HK-2 (cell line): ENCODE measurements at regions not wholly inside any gene's neighbourhood (a gene's known extent, or its start where the extent isn't known, plus 50 kb on each side); places are given as distances from the start of the nearest gene placed in this dataset.

ENCODE experiments used
- DNase-seq: peaks from one replicate; pipeline ENCODE4 v3.0.0-alpha.2; 2018; ENCODE audit not compliant: unreplicated experiment

GRCh38 chr4:144572660-144573059 lies 73.3 kb upstream of the HHIP start:
- DNase-seq = no peak

DNA sequence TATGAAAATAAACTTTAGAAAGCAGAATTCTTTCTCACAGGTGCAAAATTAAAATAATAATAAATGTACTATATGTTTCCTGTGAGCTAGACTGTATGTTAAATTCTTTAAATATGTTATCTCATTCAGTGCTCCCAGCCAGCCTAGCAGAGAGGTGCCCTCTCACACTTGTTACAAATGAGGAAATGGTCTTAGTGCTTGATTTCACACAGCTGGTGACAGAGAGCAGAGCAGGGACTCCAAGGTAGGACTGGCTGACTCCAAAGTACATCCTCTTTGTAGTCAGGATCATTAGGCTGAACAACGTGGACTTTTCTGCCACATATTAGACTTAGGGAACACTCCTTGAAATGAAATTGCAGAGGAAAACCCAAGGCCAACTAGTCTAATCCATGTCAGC lies 72.0 kb upstream of the HHIP start:
- DNase-seq = no peak

- DNase-seq = no peak
These were observed 71.4 kb upstream of the HHIP start for GRCh38 chr4:144574509-144574908.

DNA sequence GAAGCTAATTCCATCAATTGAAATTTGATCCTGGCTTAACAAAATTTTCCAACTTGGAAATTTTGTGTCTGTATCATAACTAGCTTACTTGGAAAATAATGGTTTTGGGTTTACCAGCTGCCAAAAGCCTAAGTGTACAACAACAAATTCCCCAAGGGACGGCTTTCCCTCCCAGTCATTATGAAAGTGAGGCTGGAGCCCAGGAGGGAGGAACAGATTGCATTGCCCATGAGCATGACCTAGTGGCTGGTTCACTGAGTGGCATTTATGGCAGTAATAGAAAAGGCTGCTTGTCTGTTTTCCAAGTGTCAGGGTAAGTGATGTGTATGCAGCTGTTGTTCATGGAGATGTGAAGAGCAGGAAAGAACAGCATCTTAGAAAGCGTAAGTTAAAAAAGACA lies 70.8 kb upstream of the HHIP start:
- DNase-seq = no peak

DNA sequence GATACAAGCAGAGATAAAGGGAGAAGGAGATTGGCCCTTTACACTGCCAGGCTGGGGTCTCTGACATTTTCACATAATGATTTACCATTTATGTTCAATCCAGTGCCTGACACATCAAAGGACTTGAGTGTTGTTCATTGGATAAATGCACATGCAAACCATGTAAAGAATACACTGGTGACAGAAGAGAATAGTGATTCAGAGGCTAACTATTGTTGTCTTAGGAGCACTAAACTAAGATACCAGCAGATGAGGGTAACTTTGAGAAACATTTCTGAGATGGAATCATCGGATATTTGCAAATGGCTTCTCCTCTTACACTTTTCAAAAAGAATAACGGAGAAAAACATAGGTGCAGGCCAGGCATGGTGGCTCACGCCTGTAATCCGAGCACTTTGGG lies 67.3 kb upstream of the HHIP start:
- no peak for DNase-seq

DNA sequence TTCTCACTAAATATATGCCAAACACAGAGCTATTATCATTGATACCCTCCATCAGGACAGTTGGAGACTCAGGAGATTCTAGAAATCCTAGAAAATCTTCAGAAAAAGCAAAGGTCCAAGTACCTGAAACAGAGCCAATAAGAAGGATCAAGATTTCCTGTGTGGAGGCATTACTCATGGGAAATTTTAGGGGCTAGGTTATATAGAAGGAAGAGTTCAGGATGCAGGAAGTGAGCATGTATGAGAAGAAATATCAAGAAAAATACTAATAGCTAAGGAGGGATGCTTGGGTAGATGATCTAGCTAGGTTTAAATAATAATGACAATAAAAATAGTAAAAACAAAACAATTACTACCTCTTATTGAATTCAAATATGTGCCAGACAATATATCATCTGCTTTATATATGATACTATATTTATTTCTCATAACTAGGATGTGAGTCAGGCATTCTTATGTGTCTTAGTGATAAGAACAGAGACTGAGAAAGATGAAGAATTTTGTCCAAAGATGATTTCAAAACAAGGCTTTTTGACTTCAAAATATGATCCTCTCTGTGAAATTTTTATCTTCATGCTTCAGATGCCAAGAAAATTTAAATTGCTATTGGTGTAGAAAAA lies 66.4 kb upstream of the HHIP start:
- no peak for DNase-seq

DNA sequence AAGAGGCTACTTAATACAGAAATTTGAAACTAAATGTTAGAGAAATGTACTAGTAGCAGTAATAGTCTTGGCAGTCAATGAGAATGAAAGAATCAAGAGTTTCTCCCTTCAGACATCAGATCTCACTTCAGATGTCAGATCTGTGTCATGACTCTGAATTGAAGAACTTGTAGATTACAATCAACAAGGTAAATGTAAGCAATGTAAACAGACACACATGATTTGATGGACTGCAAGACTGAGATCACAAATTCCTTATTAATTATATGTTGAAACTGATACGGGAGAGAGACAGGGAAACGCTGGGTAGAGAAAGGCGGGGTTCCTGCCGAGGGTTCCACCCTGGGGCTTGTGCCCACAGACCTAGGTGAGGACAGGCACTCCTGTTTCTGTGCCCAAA lies 65.5 kb upstream of the HHIP start:
- no peak for DNase-seq

- no peak for DNase-seq
These were observed 63.7 kb upstream of the HHIP start for GRCh38 chr4:144582105-144582850.

DNA sequence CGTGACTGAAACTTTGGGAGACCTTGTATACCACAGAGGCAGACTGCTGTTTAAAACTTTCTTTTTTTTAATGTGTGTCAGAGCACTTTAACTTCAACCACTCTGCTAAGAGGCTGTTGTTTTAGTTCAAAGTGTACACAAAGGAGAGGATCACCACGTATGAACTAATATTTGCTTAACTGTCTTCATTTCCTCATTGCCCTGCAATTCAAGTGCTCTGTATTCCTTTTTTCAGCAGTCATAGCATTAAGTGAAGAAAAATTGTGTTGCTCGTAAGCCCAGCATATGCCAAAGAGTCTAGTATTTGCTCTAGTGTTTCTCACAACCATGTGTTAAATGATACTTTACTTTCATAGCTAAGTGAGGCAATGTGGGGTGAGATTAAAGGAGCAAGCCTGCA lies 63.0 kb upstream of the HHIP start:
- DNase-seq = no peak

- no peak for DNase-seq
These were observed 62.3 kb upstream of the HHIP start for GRCh38 chr4:144583658-144584057.

- DNase-seq = no peak
These were observed 61.5 kb upstream of the HHIP start for GRCh38 chr4:144584428-144584827.

DNA sequence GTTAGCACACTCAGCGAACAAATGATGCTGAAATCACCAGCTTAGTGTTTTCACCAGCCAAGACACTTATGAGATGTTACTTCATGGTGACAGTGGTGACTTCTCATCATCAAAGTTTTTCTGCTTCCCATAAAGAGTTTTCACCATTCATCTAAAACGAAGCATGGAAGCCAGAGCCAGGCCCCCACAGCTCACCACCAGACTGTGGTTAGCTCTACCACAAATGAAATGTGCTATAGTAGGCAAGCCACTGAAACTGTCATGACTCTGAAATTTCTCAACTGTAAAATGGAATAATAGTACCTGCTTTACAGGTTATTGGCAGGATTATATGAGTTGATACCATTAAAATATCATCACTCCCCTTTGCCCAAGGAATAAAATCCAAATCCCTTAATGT lies 56.4 kb upstream of the HHIP start:
- DNase-seq = no peak

- DNase-seq = no peak
These were observed 55.9 kb upstream of the HHIP start for GRCh38 chr4:144590020-144590419.

DNA sequence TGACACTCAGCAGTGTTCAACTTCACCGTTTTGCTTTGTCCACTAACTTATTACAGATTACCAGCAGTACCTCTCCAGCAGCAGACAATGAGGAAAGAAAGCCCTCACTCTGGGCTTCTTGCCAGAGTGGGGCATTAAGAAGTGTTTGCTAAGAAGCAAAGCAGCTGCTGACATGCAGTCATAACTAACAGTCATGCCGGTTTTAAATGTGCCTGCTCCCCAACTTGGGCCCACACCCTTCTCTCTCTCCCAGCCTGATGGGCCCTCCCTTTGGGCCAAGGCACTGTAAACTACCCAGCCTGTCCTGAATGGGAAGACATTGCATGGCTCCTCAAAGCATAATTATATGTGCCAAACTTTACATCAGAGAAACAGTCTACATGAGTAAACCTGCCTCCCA lies 54.6 kb upstream of the HHIP start:
- peak; percentile 11 for DNase-seq

GRCh38 chr4:144592264-144592663 lies 53.7 kb upstream of the HHIP start:
- DNase-seq = no peak

- DNase-seq = no peak
These were observed 51.4 kb upstream of the HHIP start for GRCh38 chr4:144594471-144594986.

- DNase-seq = no peak
These were observed 50.3 kb upstream of the HHIP start for GRCh38 chr4:144595681-144596080.
